ENCODE measurements at regions not wholly inside any gene's neighbourhood (a gene's known extent, or its start where the extent isn't known, plus 50 kb on each side); places are given as distances from the start of the nearest gene placed in this dataset.
A peak's percentile ranks its signal among the peaks of the same experiment; 100 is the strongest.
"Not testable (repeated sequence)": the region's sequence is repeated elsewhere in the genome, so short reads cannot be mapped to it uniquely, and the experiment has no call there.

DNA sequence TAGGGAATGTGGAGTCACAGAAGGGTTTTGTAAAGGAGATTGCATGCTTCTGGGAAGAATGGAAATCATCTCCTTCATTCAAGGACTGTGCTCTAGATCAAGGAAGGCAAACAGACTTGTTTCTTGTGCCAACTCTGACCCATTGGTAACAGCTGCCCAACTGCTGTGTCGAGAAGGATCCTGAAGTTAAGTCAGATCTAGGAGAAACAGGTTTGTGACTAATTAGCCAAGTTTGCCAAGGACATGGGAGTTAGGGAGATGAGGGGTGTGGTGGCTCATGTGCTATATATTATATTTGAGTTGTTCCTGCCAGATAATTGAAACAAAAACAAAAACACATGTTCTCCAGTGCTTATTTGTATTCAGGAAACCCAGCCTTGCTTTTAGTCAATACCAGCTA, 251.2 kb upstream of the USP24 start:
- DNase-seq = no peak

DNA sequence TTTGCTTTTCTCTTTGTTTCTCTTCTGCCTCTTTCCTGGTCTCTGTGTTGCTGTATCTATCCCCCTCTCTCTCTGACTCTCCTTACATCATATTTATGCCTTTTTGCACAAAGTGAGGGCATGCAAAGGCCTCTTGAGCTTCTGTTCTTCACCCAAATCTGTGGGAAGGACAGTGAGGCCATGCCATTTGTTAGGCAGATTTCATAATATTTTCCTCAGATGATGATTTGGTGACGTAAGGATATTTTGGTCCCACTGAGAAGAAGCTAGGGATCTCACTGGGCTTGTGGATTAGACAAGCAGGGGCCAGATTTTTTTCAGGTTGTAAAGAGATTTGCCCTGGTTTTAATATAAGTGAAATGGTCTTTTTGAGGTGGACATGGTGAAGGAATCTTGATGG, 249.4 kb upstream of the USP24 start:
- no peak for DNase-seq

DNA sequence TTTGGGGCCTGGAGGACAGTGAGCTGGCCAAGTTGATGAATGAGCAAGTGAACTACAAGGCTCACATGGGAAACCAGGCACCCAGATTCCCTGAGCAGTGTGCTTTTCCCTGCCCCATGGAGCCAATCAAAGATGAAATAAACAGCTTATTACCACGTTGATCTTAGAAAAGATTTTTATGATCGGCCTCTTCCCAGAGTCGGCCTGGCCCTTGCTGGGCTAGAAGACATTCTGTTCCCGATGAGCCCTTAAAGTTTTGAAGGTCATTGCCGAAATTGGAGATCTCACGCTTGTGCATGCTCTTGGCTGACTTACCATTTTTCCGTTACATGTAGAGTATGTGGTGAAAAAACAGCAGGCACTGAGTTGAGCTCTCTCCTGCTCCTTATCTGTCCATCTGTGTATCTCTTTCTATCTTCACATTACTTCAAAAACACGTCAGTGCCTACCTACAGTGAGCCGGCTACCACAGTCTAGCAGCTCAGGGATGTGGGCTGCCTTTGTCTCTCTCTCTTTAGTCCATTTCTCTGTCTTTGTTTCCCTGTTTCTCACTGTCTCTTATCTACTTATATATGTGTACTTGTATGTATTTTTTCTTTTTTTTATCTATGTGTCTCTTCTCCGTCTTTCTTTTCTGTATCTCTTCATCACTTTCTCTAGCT, 248.8 kb upstream of the USP24 start:
- no peak for DNase-seq

DNA sequence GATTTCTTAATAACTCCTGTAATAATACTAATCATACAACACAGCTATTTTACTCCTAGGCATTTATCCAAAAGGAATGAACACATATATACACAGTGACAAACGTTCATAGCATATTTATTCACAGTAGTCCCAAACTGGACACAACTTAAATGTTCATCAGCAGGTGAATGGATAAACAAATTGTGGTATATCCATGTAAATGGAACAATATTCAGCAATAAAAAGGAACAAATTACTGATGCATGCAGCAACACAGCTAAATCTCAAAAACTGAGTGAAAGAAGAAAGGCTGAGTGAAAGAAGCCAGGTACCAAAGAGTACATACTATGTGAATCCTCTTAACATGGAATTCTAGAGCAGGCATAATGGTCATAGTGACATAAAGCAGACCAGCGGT, 242.7 kb upstream of the USP24 start:
- DNase-seq = no peak

DNA sequence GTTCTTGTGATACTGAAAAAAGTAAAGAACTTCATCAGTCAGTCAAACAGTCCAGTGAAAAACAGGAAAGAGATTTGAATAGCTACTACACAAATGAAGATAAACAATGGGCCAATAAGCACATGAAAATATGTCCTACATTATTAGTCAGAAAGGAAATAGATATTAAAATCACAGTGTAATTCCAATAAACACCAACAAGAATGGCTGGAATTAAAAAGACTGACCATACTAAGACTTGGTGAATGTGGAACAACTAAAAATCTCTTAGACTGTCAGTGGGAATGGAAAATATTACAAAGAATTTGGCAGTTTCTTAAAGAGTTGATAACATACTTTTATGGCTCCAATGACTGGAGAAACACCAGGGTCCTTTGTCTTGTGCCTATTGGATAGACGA, 241.8 kb upstream of the USP24 start:
- DNase-seq = no peak

DNA sequence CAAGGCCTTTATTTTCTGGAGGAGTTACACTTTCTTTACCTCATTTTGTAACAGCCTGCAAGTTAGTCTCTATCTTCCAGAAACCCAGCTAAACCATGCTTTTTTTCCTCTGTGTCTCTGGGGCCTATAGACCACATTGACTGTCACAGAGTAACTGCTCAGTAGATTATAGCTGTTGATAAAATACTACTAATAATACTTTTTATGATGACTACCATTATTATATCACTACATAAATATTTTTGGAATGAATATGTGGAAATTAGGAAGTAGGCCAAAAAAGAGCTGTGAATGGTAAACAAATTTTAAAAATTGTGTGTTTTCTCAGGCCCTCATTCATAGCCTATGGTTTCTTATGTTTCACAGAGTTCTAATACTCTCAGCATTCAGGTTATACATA, 233.1 kb upstream of the USP24 start:
- no peak for DNase-seq

DNA sequence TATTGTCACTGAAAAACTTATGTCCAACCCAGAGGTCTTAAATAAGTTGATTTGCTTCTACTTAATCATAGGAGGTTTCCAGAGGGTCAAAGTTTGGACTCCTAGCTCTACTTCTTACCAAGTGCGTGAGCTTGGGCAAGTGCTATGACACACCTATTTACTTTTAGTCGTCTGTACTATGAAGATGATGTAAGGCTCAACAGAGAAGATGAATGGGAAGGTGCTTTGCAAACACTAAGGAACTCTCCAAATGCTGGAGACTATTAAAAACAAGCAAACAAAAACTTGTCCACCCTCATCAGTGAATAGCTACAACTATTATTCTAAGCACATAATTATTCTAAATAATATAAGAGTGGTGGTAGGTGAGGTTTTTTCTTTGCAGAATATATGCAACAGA, 232.3 kb upstream of the USP24 start:
- no peak for DNase-seq

DNA sequence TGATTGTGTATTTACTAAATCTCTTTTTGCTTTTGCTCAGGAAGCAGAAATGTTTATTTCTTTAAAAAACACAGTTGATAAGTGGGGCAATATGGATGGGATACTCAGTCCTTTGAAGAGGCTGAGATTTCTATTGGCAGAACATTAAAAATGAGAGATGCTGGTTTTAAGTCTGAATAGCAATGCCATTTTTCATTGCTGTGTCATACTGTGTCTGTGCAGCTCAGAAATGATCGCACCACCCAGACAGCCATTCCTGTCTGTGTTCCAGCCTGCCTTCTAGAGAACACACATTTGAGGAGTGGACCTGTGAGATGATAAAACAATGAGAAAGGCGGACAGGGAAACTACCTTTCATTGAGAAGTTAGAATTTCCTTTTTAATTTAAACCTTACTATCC, 231.2 kb upstream of the USP24 start:
- DNase-seq = no peak

DNA sequence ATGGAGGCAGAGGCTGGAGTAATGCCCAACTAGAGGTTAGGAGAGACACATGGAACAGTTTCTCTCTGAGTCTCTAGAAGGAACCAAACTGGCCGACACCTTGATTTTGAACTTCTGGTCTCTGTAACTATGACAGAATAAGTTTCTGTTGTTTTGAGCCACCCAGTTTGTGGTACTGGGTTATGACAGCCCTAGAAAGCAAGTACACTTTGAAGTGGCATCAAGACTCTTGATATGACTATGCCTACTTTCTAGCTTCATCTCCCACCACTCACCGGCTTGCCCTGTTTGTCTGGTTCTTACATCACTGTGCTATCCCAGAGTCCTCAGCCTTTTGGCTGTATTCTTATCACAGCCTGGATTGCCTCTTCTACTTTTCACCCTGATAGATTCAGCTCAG, 230.3 kb upstream of the USP24 start:
- DNase-seq = no peak

DNA sequence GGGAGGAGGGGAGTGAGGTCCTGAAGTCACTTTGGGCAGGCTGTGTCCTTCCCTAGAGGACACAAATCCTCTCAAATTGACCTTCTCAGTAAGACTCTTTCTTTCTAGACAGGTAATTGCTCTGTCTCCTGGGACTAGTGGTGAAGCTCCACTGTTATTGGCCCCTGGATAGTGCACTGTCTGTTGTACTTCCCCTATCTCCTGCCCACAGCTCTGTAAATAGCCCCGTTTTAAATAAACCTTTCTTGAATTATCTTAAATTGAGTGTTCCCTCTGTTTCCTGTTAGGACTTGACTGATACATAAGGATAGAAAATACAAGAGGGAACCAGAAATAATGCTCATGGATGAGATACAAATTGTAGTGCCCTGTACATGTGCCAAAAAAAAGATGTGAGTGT, 229.5 kb upstream of the USP24 start:
- no peak for DNase-seq

DNA sequence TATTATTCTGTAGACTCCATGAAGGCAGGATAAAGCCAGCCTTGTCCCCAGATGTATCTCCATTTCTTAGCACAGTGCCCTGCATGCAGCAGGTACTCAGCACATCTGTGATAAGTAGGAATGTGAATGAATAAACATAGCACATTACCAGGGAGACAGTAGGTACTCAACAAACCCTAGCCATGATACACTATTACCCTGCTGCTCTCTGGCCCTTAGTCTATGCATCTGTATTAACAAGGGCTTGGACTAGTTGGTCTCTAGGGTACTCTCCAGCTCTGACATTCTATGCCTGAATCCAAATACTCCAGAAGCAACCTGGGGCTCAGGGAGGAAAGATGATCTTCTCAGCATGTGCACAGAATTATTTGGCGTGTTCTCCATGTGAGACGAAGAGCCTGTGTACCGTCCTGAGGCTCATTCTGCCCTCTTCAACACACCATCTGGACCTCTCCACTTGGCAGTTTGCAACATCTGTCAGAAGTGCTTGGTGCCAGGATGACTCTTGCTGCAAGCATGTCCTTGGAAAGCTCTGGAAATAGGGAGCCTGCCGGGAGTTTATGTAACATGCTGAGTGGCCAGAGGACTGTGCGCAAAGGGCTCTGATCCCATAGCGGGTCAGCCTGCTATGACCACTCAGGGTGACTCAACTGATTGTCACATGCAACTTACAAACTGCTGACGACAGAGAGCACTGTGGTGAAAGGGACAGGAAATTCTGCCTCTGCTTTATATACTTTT, 228.2 kb upstream of the USP24 start:
- peak; percentile 97 for DNase-seq

DNA sequence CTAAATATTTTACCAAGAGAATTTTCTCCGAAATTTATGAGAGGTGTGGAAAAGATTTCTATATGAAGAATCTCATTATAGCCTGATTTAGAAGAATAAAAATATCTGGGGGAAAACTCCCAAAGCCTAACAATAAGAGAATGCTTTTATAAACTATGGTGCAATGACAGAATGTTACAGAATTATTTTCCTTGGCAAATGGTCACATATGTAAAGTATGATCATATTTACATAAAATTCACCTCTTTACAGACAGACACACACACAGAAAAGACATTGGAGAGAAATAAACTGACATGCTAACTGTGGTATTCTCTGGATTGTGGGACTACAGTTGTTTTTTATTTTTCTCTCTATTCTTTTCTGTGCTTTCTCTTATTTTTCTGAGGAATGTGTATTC, 226.3 kb upstream of the USP24 start:
- DNase-seq = no peak

DNA sequence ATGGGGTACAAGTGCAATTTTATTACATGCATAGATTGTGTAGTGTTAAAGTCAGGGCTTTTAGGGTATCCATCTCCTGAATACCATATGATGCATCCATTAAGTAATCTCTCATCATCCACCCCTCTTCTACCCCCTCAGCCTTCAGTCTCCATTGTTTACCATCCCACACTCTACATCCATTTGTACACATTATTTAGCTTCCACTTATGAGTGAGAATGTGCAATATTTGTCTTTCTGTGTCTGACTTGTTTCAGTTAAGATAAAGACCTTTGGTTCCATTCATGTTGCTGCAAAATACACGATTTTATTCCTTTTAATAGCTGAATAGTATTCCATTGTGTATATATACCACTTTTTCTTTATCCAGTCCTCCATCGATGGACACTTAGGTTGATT, 222.5 kb upstream of the USP24 start:
- DNase-seq = no peak

DNA sequence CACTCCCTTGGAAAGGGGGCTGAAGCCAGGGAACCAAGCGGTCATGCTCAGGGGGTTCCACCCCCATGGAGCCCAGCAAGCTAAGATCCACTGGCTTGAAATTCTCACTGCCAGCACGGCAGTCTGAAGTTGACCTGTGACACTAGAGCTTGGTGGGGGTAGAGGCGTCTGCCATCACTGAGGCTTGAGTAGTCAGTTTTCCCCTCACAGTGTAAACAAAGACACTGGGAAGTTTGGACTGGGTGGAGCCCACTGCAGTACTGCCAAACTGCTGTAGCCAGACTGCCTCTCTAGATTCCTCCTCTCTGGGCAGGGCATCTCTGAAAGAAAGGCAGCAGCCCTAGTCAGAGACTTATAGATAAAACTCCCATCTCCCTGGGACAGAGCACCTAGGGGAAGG, 215.6 kb upstream of the USP24 start:
- not testable (repeated sequence) for DNase-seq

DNA sequence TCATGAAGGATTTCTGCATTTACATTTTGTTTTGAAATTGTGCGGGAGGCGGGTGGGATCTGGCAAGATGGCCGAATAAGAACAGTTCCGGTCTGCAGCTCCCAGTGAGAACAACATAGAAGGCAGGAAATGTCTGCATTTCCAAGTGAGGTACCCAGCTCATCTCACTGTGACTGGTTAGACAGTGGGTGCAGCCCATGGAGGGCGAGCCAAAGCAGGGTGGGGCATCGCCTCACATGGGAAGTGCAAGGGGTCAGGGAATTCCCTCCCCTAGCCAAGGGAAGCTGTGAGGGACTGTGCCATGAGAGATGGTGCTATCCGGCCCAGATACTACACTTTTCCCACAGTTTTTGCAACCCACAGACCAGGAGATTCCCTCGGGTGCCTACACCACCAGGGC, 215.0 kb upstream of the USP24 start:
- DNase-seq = not testable (repeated sequence)

DNA sequence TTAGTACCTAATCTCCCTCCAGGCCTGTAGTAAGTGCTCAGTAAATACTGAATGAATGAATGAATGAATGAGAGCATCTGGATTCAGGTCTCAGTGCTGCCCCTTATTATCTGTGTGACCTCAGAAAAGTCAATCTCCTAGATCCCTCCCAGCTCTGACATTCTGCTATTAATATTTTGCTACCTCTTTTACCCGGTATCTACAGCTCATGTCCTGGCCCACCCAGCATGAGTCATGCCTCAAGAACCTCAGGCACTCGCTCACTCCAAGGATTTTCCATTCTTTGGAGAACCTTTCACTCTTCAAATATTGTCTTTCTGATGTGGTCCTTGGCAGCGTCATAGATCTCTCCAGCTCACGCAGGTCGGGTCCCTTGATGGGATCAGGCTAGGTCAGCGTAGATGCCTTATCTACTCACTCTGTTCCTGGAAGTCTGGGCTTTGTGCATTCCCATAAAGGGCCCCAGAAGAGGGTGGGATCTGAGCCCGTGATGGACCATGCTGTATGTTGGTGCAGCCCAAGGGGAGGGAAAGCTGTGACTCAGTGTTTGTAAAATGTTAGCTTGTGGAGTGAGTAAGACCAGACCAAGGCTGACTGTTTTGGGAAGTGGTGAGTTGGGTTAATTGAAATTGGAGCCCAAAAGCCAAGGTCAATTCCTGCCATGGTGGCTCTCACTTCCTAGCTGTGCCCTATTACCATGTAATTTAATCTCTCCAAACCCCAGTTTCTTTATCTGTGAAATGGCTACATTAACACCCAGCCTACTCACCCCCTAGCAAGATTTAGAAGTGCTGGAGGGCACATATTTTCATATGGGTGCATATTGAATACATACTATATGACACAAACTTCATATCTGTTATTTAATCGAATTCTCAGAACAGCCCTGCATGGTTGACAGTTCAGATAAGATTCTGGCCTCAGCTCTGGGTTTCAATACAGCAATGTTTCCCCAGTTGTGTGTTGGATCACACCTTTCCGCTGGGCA, 214.1 kb upstream of the USP24 start:
- no peak for DNase-seq

DNA sequence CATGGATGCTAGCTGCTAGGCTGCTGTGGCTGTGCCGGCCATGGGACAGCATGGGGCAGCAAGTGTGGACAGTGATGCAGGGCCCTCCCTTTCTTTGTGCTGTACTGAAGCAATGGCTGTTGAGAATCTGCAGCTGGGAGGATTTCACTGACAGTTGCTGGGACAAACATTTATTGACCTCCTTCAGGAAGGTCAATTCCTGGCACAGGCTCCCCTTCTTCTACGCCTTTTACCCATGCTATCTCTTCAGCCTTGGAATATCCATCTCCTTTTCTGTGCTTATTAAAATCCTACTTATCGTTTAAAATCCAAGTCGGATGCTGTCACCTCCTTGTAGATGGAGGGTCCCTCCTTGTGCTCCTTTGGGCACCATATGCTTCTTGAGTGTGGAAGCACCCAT, 213.1 kb upstream of the USP24 start:
- no peak for DNase-seq

DNA sequence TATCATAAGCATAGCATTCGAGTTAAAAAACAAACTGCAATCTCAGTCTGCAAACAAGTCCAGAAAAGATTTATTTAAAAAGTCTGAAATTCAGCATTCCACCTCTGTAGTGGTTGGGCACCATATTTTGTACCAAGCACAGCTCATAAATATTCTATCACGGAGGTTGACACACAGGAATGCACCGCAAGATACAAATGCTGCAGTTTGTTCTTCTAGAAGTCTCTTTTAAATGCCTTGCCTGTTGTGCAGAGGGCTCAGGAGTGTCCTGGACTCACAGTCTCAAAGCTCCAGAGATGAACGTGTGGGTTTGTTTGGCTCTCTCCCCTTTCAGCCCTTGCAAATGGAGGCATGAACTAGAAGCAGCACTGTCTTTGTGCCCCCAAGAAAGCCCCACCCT, 212.4 kb upstream of the USP24 start:
- no peak for DNase-seq

DNA sequence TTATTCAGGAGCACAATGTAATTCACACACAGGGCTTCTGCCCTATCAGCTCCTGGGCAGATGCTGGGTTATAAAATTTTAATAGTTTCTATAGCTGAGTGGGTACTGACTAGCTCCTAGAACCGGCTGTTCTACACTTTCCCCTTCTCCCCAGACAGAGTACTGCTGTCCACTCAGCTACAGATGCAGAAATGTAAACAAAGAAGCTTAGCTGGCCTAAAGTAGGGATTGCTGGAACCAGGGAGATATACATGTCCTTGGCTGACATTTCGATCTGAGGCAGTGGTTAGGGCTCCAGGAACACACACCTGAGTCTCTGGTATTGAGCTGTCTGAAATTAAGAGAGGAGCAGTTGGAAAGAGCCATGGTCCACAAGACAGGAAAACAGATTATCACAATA, 211.5 kb upstream of the USP24 start:
- DNase-seq = no peak

DNA sequence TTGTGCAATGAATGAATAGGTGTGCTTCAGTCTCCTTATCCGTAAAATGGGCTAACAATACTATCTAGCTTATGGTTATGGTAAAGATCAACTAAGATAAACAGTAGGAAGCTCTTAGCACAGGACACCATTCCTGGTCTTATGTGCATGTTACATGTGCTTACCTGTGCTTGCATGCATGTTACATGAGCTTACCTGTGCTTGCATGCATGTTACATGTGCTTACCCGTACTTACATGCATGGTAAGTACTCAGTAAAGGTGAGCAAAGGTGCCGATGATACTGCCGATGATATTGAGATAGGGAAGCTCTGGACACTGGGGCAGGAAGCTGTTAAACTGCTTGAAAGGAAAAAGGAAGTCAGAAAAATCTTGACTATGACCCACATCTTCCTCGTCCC, 211.0 kb upstream of the USP24 start:
- no peak for DNase-seq

DNA sequence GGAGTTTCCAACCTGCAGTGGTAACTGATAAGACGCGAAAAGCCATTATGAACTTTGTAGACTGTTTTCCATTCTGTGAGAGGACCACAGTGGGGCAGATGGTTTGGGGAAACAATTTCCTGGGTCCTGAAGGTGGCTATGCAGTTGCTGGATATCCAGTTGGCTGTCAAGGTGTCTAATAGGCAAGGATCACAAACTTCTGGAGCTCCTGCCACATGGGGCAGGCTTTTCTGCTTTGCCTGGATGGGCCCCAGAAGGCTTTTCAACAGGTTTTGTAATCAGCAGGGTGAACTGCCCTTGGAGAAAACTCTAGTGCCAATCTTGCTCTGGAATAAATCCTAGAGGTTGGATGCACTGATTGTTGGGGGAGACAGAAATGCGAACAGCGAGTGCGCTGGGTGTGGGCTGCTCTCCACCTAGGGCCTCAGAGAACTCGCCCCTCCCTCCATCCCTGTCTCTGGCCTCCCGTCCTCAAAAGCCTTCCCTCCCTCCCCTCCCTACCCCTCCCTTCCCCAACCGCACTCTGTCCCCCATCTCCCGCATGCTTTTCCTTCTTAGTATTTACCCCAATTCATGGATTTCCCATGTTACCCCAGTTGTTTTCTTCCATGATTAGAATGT, 210.3 kb upstream of the USP24 start:
- DNase-seq = no peak

DNA sequence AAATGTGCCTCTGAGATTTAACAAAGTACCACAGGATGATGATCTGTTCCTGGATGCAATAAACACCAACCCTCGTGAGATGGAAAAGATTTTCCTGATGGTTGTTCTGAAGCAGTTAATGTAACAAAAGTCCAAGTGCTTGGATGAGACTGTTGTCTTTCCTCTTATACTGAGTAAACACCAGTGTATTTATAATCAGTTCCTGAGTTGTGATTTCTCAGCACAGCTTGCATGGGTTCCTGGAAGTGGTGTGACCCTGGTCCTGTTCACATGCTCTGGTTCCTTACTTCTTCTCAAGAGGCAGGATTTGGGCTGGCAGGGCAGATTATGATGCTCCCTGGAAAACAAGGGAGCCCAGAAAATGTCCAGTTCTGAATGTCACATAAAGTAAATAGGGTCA, 208.2 kb upstream of the USP24 start:
- DNase-seq = no peak
